Bronchial epithelial cell (primary cell): ENCODE measurements at regions not wholly inside any gene's neighbourhood (a gene's known extent, or its start where the extent isn't known, plus 50 kb on each side); places are given as distances from the start of the nearest gene placed in this dataset.

Experiments
- DNase-seq: peaks from one replicate; pipeline ENCODE4 v3.0.0-alpha.2; 2010; ENCODE audit warnings: low read depth
- FAIRE-seq: peaks from 2 replicates; lab custom pipeline; 2011; peaks lifted over from hg19 to GRCh38; lab: Jason Lieb, UNC
- H3K27me3 ChIP-seq: 2 replicates; pipeline ENCODE4 v1.5.1; 2011; ENCODE audit warnings: low read length; ENCODE audit not compliant: control insufficient read depth, insufficient read depth
- H3K36me3 ChIP-seq: 2 replicates; pipeline ENCODE4 v1.5.1; 2011; ENCODE audit warnings: low read length; ENCODE audit not compliant: control insufficient read depth, insufficient read depth
- H3K4me3 ChIP-seq: 2 replicates; pipeline ENCODE4 v1.5.1; 2011; ENCODE audit warnings: mild to moderate bottlenecking, low read depth, low read length, control low read depth
- CTCF ChIP-seq: IDR thresholded peaks from 2 replicates; pipeline ENCODE4 v1.5.1; 2011; ENCODE audit warnings: mild to moderate bottlenecking, moderate library complexity, low read length, control low read depth, inconsistent platforms; ENCODE audit not compliant: insufficient read depth, severe bottlenecking

DNA sequence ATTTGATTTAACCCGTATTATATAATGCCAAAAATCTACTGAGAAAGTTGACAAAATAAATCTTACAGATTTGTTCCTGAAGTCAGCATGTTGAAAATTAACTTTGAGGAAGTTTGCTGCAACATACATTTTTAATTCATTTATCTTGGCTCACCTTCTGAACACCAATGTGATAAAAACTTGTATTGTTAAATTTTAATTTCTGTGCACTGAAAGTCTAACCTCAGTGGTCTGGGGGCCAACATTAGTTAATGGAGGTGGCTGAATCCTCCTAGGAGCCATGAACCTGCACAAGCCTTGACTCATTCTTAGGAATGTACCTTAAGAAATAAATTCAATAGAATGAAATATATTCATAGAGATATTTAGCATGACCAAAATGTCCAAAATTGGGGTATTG lies 95.3 kb downstream of the ADSS2 start:
- Histone ChIP-seq H3K36me3 (no peaks in the 10 kb centered on the region), H3K4me3 (no peak overlapping the region), H3K27me3 (no peaks in the 10 kb centered on the region)
- no peak for DNase-seq
- no peak for FAIRE-seq
- no peak for TF ChIP-seq CTCF
